Activated T-helper 17 cell treated with anti-CD3 and anti-CD28 coated beads, Interleukin-2, amount 50 U/mL, for 72 hours (primary cell): ENCODE measurements at regions not wholly inside any gene's neighbourhood (a gene's known extent, or its start where the extent isn't known, plus 50 kb on each side); places are given as distances from the start of the nearest gene placed in this dataset.

Experiments
- ATAC-seq: fragments of 150-1000 bp; cut with Tn5 transposase; replicated peaks from 2 replicates; pipeline ENCODE4 v1.10.0; 2021; ENCODE audit warnings: mild to moderate bottlenecking, moderate library complexity
- H3K27ac Mint-ChIP-seq: one replicate; pipeline ENCODE4 v1.8.0; 2022; ENCODE audit warnings: mixed read lengths
- H3K27me3 Mint-ChIP-seq: one replicate; pipeline ENCODE4 v1.8.0; 2022; ENCODE audit warnings: mixed read lengths
- H3K36me3 Mint-ChIP-seq: one replicate; pipeline ENCODE4 v1.8.0; 2022; ENCODE audit warnings: low read depth, mild to moderate bottlenecking, mixed read lengths
- H3K4me1 Mint-ChIP-seq: one replicate; pipeline ENCODE4 v1.8.0; 2022; ENCODE audit warnings: mixed read lengths
- H3K4me3 Mint-ChIP-seq: one replicate; pipeline ENCODE4 v1.8.0; 2022; ENCODE audit warnings: mild to moderate bottlenecking, mixed read lengths
- H3K9me3 Mint-ChIP-seq: one replicate; pipeline ENCODE4 v1.8.0; 2022; ENCODE audit warnings: mixed read lengths

- Mint-ChIP-seq H3K36me3 (no peaks in the 10 kb centered on the region), H3K4me1 (no peaks in the 10 kb centered on the region), H3K9me3 (peaks cover 4% of the 10 kb centered on the region), H3K27me3 (no peaks in the 10 kb centered on the region), H3K4me3 (no peak overlapping the region), H3K27ac (no peak overlapping the region)
- no peak for ATAC-seq
Observed at GRCh38 chr11:81707881-81708280, 1025.8 kb downstream of the FAM181B start.

- Mint-ChIP-seq H3K4me1 (no peaks in the 10 kb centered on the region), H3K9me3 (peaks cover 1% of the 10 kb centered on the region), H3K4me3 (no peak overlapping the region), H3K27me3 (no peaks in the 10 kb centered on the region), H3K36me3 (no peaks in the 10 kb centered on the region), H3K27ac (no peak overlapping the region)
- ATAC-seq: no peak
Observed at GRCh38 chr11:81705283-81705682, 1028.4 kb downstream of the FAM181B start.

- Mint-ChIP-seq H3K27ac (no peak overlapping the region), H3K36me3 (no peaks in the 10 kb centered on the region)
Observed at GRCh38 chr11:81700076-81700475, 1033.6 kb downstream of the FAM181B start.

GRCh38 chr11:81687057-81687456 is 1046.6 kb downstream of the FAM181B start:
- no peaks in the 10 kb centered on the region for H3K36me3 Mint-ChIP-seq
- no peaks in the 10 kb centered on the region for H3K9me3 Mint-ChIP-seq
- H3K4me1 Mint-ChIP-seq: no peaks in the 10 kb centered on the region
- H3K4me3 Mint-ChIP-seq: no peak overlapping the region
- no peak overlapping the region for H3K27ac Mint-ChIP-seq
- ATAC-seq: no peak
- no peaks in the 10 kb centered on the region for H3K27me3 Mint-ChIP-seq

More at GRCh38 chr11:81700076-81700475, 1033.6 kb downstream of the FAM181B start:
- Mint-ChIP-seq H3K4me3 (no peak overlapping the region), H3K9me3 (peaks cover 15% of the 10 kb centered on the region), H3K4me1 (no peaks in the 10 kb centered on the region), H3K27me3 (no peaks in the 10 kb centered on the region)
- no peak for ATAC-seq

- H3K27ac Mint-ChIP-seq: no peak overlapping the region
- peak; percentile 43 for ATAC-seq
Observed at GRCh38 chr11:81674211-81674610, 1059.5 kb downstream of the FAM181B start.

GRCh38 chr11:81673001-81673400 is 1060.7 kb downstream of the FAM181B start:
- no peaks in the 10 kb centered on the region for H3K4me1 Mint-ChIP-seq
- H3K4me3 Mint-ChIP-seq: no peak overlapping the region
- no peak for ATAC-seq
- H3K27me3 Mint-ChIP-seq: no peaks in the 10 kb centered on the region
- H3K36me3 Mint-ChIP-seq: no peaks in the 10 kb centered on the region
- peaks cover 2% of the 10 kb centered on the region for H3K9me3 Mint-ChIP-seq
- H3K27ac Mint-ChIP-seq: no peak overlapping the region

More at GRCh38 chr11:81674211-81674610, 1059.5 kb downstream of the FAM181B start:
- Mint-ChIP-seq H3K9me3 (peaks cover 4% of the 10 kb centered on the region), H3K4me3 (no peak overlapping the region), H3K4me1 (no peaks in the 10 kb centered on the region), H3K36me3 (no peaks in the 10 kb centered on the region), H3K27me3 (no peaks in the 10 kb centered on the region)

GRCh38 chr11:81669935-81670543 is 1063.6 kb downstream of the FAM181B start:
- no peaks in the 10 kb centered on the region for H3K36me3 Mint-ChIP-seq
- no peaks in the 10 kb centered on the region for H3K9me3 Mint-ChIP-seq
- no peaks in the 10 kb centered on the region for H3K4me1 Mint-ChIP-seq
- H3K4me3 Mint-ChIP-seq: no peak overlapping the region
- H3K27me3 Mint-ChIP-seq: no peaks in the 10 kb centered on the region
- no peak overlapping the region for H3K27ac Mint-ChIP-seq
- no peak for ATAC-seq

GRCh38 chr11:81658722-81659121 is 1074.9 kb downstream of the FAM181B start:
- Mint-ChIP-seq H3K36me3 (no peaks in the 10 kb centered on the region), H3K4me3 (no peak overlapping the region), H3K27me3 (peaks cover 3% of the 10 kb centered on the region)

GRCh38 chr11:81655351-81655750 is 1078.3 kb downstream of the FAM181B start:
- peaks cover 3% of the 10 kb centered on the region for H3K27me3 Mint-ChIP-seq
- no peak overlapping the region for H3K4me3 Mint-ChIP-seq
- ATAC-seq: no peak
- H3K36me3 Mint-ChIP-seq: no peaks in the 10 kb centered on the region
- H3K27ac Mint-ChIP-seq: no peak overlapping the region
- no peaks in the 10 kb centered on the region for H3K4me1 Mint-ChIP-seq
- peaks cover 3% of the 10 kb centered on the region for H3K9me3 Mint-ChIP-seq

More at GRCh38 chr11:81658722-81659121, 1074.9 kb downstream of the FAM181B start:
- H3K4me1 Mint-ChIP-seq: no peaks in the 10 kb centered on the region
- no peak overlapping the region for H3K27ac Mint-ChIP-seq
- ATAC-seq: no peak
- H3K9me3 Mint-ChIP-seq: peaks cover 6% of the 10 kb centered on the region

GRCh38 chr11:81647374-81647773 is 1086.3 kb downstream of the FAM181B start:
- no peak for ATAC-seq
- Mint-ChIP-seq H3K27ac (no peak overlapping the region), H3K36me3 (no peaks in the 10 kb centered on the region), H3K27me3 (peaks cover 9% of the 10 kb centered on the region), H3K4me3 (no peak overlapping the region), H3K9me3 (no peaks in the 10 kb centered on the region), H3K4me1 (no peaks in the 10 kb centered on the region)

- Mint-ChIP-seq H3K4me1 (no peaks in the 10 kb centered on the region), H3K9me3 (no peaks in the 10 kb centered on the region), H3K27ac (no peak overlapping the region), H3K4me3 (no peak overlapping the region), H3K27me3 (peaks cover 14% of the 10 kb centered on the region), H3K36me3 (no peaks in the 10 kb centered on the region)
- no peak for ATAC-seq
Observed at GRCh38 chr11:81644239-81644840, 1089.3 kb downstream of the FAM181B start.

GRCh38 chr11:81634483-81634882 is 1099.2 kb downstream of the FAM181B start:
- Mint-ChIP-seq H3K27me3 (no peaks in the 10 kb centered on the region), H3K27ac (no peak overlapping the region), H3K9me3 (no peaks in the 10 kb centered on the region), H3K4me3 (no peak overlapping the region), H3K36me3 (no peaks in the 10 kb centered on the region), H3K4me1 (no peaks in the 10 kb centered on the region)
- no peak for ATAC-seq

GRCh38 chr11:81602508-81602907 is 1131.2 kb downstream of the FAM181B start:
- Mint-ChIP-seq H3K36me3 (no peaks in the 10 kb centered on the region), H3K9me3 (peaks cover 7% of the 10 kb centered on the region), H3K27me3 (no peaks in the 10 kb centered on the region), H3K4me3 (no peak overlapping the region), H3K27ac (no peak overlapping the region), H3K4me1 (no peaks in the 10 kb centered on the region)
- ATAC-seq: no peak

GRCh38 chr11:81596704-81597103 is 1137.0 kb downstream of the FAM181B start:
- H3K9me3 Mint-ChIP-seq: peaks cover 4% of the 10 kb centered on the region
- H3K27me3 Mint-ChIP-seq: no peaks in the 10 kb centered on the region
- H3K4me3 Mint-ChIP-seq: no peak overlapping the region
- H3K27ac Mint-ChIP-seq: no peak overlapping the region
- H3K4me1 Mint-ChIP-seq: no peaks in the 10 kb centered on the region
- no peaks in the 10 kb centered on the region for H3K36me3 Mint-ChIP-seq
- no peak for ATAC-seq

- ATAC-seq: no peak
Observed at GRCh38 chr11:81585390-81585933, 1148.2 kb downstream of the FAM181B start.

More at GRCh38 chr11:81585390-81585933, 1148.2 kb downstream of the FAM181B start:
- Mint-ChIP-seq H3K9me3 (peaks cover 3% of the 10 kb centered on the region), H3K4me3 (no peak overlapping the region), H3K4me1 (no peaks in the 10 kb centered on the region), H3K27ac (no peak overlapping the region), H3K36me3 (no peaks in the 10 kb centered on the region), H3K27me3 (no peaks in the 10 kb centered on the region)
